GM20000 (cell line): ENCODE measurements at regions not wholly inside any gene's neighbourhood (a gene's known extent, or its start where the extent isn't known, plus 50 kb on each side); places are given as distances from the start of the nearest gene placed in this dataset.

Experiments used
- DNase-seq: peaks from one replicate; pipeline ENCODE4 v3.0.0; 2012; ENCODE audit warnings: low spot score
- TF ChIP-seq, protein P1 (sequence below): IDR thresholded peaks from 2 replicates; pipeline ENCODE4 v1.5.1; 2012; ENCODE audit warnings: mild to moderate bottlenecking, control low read depth; ENCODE audit errors: extremely low read depth, missing control alignments

DNA sequence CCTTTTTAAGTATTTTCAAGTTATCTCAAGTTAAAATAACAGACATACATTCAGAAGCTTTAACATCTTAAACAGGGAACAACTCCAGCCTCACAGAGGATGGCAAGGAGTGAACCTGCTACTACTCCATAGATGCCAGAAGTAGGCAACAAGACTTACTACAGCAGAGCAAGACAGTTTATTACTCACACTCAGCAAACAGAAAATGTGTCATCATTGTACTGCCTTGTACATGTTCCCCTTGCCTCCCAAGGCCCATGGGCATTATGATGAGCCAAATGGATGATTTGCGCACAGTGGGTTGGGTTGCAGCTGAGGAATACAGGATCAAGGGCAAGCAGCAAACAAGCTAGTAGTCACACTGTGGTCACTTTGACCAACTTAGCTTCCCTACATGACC is 80.6 kb upstream of the VRK2 start:
- DNase-seq: no peak
- TF ChIP-seq, protein P1, sequence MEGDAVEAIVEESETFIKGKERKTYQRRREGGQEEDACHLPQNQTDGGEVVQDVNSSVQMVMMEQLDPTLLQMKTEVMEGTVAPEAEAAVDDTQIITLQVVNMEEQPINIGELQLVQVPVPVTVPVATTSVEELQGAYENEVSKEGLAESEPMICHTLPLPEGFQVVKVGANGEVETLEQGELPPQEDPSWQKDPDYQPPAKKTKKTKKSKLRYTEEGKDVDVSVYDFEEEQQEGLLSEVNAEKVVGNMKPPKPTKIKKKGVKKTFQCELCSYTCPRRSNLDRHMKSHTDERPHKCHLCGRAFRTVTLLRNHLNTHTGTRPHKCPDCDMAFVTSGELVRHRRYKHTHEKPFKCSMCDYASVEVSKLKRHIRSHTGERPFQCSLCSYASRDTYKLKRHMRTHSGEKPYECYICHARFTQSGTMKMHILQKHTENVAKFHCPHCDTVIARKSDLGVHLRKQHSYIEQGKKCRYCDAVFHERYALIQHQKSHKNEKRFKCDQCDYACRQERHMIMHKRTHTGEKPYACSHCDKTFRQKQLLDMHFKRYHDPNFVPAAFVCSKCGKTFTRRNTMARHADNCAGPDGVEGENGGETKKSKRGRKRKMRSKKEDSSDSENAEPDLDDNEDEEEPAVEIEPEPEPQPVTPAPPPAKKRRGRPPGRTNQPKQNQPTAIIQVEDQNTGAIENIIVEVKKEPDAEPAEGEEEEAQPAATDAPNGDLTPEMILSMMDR: no peak

DNA sequence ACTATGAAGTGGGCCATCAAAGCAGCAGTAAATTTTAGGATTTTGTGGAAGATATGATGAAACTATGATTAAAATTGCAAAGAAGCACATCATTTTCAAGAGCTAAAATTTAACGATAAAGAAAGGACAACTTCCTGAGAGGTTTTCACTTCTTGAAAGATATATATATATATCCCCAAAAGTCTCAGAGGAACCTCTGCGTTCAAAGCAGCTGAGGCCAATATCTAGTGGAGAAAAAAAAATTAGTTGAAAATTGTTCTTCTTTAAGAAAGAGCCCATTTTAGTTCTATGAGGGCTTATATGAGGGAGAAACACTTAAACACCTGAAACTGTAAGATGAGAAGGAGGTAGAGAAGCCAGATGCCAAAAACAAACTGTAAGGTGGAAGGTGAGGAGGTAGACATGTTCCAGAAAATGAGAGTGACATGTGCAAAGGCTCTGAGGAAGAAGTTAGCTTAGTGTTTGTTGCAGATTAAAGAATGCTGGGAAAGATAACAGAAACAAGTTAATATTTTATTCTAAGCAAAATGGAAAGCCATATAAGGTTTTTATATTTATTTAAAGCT is 72.9 kb upstream of the VRK2 start:
- TF ChIP-seq, protein P1: no peak
- DNase-seq: no peak

DNA sequence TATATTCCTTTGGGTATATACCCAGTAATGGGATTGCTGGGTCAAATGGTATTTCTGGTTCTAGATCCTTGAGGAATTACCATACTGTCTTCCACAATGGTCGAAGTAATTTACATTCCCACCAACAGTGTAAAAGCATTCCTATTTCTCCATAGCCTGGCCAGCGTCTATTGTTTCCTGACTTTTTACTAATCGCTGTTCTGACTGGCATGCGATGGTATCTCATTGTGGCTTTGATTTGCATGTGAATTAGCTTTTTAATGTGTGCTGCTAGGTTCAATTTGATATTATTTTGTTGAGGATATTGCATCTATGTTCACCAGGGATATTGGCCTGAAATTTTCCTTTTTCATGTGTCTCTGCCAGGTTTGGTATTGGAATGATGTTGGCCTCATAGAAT is 67.4 kb upstream of the VRK2 start:
- TF ChIP-seq, protein P1: no peak
- no peak for DNase-seq

DNA sequence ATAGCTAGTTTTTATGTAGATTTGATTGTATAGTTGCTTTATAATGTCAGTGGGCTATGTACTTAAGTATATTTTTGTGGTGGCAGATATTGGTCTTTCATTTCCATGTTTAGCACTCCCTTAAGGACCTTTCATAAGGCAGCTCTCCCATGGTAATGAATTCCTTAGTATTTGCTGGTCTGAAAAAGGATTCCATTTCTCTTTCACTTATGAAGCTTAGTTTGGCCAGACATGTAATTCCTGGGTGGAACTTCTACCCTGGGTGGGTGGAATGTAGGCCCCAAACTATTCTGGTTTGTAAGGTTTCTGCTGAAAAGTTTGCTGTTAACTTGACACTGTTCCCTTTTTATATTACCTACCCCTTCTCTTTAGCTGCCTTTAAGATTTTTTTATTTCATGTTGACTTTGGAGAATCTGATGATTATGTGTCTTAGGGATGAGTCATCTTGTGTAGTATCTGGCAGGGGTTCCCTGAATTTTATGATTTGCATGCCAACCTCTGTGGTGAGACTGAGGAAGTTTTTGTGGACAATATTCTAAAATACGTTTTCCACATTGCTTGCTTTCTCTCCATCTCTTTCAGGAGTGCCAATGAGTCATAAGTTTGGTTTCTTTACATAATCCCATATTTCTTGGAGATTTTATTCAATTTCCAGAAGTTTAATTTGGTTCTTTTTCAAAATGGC is 65.4 kb upstream of the VRK2 start:
- TF ChIP-seq, protein P1: no peak
- no peak for DNase-seq

DNA sequence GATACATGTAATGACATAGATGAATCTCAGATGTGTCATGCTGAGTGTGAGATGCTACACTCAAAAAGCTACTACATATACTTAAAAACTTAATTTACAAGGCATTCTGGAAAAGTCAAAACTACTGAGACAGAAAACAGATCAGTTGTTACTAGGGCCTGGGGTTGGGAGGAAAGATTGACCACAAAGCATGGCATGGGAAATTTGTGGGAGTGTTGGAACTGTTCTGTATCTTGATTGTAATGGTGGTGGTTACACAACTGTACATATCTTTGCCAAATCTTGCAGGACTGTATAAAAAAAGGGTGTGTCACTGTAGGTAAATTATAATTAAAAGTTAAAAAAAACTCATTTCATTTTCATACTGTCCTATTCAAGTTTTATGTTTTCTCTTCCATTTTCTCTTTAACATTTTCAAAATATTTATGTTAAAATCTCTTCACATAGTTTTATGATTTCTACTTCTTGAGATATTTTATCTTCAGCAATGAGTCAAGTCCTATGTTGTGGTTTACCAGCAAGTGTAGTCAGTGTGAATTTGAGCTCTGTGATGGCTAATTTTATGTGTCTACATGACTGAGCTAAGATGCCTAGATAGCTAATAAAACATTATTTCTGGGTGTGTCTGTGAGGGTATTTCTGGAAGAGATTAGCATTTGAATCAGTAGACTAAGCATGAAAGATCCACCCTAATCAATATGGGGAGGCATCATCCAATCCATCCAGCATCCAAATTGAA is 58.6 kb upstream of the VRK2 start:
- TF ChIP-seq, protein P1: no peak
- no peak for DNase-seq

DNA sequence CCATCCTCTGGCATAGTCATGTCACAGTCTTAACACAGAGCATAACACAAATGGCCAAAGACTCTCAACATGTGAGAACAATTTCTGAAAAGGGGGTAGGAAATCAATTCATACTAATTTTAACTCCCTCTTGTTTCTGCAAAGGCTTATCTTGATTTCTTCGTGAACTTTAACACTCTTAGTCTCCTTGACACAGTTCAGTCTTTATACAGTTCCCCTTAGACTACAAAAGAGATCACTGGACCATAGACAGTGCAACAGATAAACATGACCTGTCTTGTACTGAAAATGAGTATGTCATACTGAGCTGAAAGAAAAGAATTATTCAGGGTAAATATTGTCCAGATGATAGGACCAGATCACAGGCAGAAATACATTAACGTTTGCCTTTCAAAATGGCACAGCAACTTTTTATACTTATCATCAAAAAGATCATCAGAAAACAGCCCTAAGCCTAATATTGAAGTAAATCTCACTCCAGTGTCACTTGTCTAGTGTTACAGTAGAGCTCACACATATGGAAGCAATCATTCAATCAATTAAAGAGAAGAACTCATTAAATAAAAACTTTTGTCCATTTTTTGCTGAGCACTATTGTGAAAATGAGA is 56.4 kb upstream of the VRK2 start:
- DNase-seq: peak; percentile 15
- TF ChIP-seq, protein P1: no peak
